DMS153 treated with DMSO at 0.1 percent for 48 hours (cell line): ENCODE measurements at regions not wholly inside any gene's neighbourhood (a gene's known extent, or its start where the extent isn't known, plus 50 kb on each side); places are given as distances from the start of the nearest gene placed in this dataset.

Experiments
- DNase-seq: peaks from one replicate; lab custom pipeline; 2025; ENCODE audit not compliant: unreplicated experiment; lab: John Stamatoyannopoulos, UW

GRCh38 chr13:34430294-34430693, 511.8 kb upstream of the NBEA start:
- DNase-seq = no peak

GRCh38 chr13:34431827-34432581, 510.1 kb upstream of the NBEA start:
- DNase-seq = peak; percentile 36

GRCh38 chr13:34435338-34435737, 506.7 kb upstream of the NBEA start:
- DNase-seq = no peak

- no peak for DNase-seq
Observed at GRCh38 chr13:34437873-34438272, 504.2 kb upstream of the NBEA start.

GRCh38 chr13:34452831-34453230, 489.2 kb upstream of the NBEA start:
- DNase-seq = no peak

GRCh38 chr13:34458756-34459715, 483.0 kb upstream of the NBEA start:
- DNase-seq = no peak

GRCh38 chr13:34459856-34460255, 482.2 kb upstream of the NBEA start:
- no peak for DNase-seq

- no peak for DNase-seq
Observed at GRCh38 chr13:34462843-34463242, 479.2 kb upstream of the NBEA start.

- DNase-seq = no peak
Observed at GRCh38 chr13:34464011-34464410, 478.1 kb upstream of the NBEA start.

GRCh38 chr13:34465423-34465922, 476.6 kb upstream of the NBEA start:
- no peak for DNase-seq

- no peak for DNase-seq
Observed at GRCh38 chr13:34466301-34466700, 475.8 kb upstream of the NBEA start.

- no peak for DNase-seq
Observed at GRCh38 chr13:34467450-34468083, 474.5 kb upstream of the NBEA start.

- DNase-seq = peak; percentile 43
Observed at GRCh38 chr13:34469196-34469986, 472.7 kb upstream of the NBEA start.

GRCh38 chr13:34474187-34474868, 467.7 kb upstream of the NBEA start:
- no peak for DNase-seq

- no peak for DNase-seq
Observed at GRCh38 chr13:34478376-34478775, 463.7 kb upstream of the NBEA start.

- no peak for DNase-seq
Observed at GRCh38 chr13:34502011-34502410, 440.1 kb upstream of the NBEA start.

- no peak for DNase-seq
Observed at GRCh38 chr13:34502621-34503020, 439.4 kb upstream of the NBEA start.

- DNase-seq = no peak
Observed at GRCh38 chr13:34506796-34507195, 435.3 kb upstream of the NBEA start.

GRCh38 chr13:34507630-34508029, 434.4 kb upstream of the NBEA start:
- DNase-seq = no peak

- DNase-seq = no peak
Observed at GRCh38 chr13:34512817-34513216, 429.3 kb upstream of the NBEA start.
